A673 (cell line): ENCODE measurements at regions not wholly inside any gene's neighbourhood (a gene's known extent, or its start where the extent isn't known, plus 50 kb on each side); places are given as distances from the start of the nearest gene placed in this dataset.

Source experiments
- CTCF ChIP-seq: fragments of 300-800, 200-600 bp; sonication (generic); conservative IDR thresholded peaks from 2 replicates; pipeline ENCODE4 v1.5.1; 2017; ENCODE audit warnings: low read depth, mild to moderate bottlenecking, antibody characterized with exemption, low read length, moderate library complexity, mixed read lengths
- EZH2 ChIP-seq: fragments of 200-600 bp; sonication (generic); IDR thresholded peaks from 2 replicates; pipeline ENCODE4 v1.6.1; 2017; ENCODE audit warnings: borderline replicate concordance, low read depth, mild to moderate bottlenecking, mixed read lengths, antibody characterized with exemption, low read length; ENCODE audit not compliant: poor library complexity, severe bottlenecking

GRCh38 chr10:107477266-107477665 lies 312.8 kb upstream of the SORCS1 start:
- no peak for TF ChIP-seq CTCF
- no peak for TF ChIP-seq EZH2
